DOHH2 (cell line): ENCODE measurements at regions not wholly inside any gene's neighbourhood (a gene's known extent, or its start where the extent isn't known, plus 50 kb on each side); places are given as distances from the start of the nearest gene placed in this dataset.
"Not testable (repeated sequence)": the region's sequence is repeated elsewhere in the genome, so short reads cannot be mapped to it uniquely, and the experiment has no call there.

Experiments
- H3F3A ChIP-seq: fragments of 200-600 bp; sonication (generic), shearing (Covaris generic); 2 replicates; pipeline ENCODE4 v1.6.0; 2016; ENCODE audit warnings: antibody characterized with exemption, mild to moderate bottlenecking; ENCODE audit not compliant: control insufficient read depth, insufficient read depth
- H3K27ac ChIP-seq: fragments of 200-600 bp; sonication (generic); 2 replicates; pipeline ENCODE4 v1.5.1; 2014; ENCODE audit warnings: low read depth, mild to moderate bottlenecking, low read length, moderate library complexity
- H3K27me3 ChIP-seq: fragments of 200-600 bp; sonication (generic); 2 replicates; pipeline ENCODE4 v1.6.1; 2014; ENCODE audit warnings: mild to moderate bottlenecking, low read length, mixed read lengths; ENCODE audit not compliant: control insufficient read depth
- H3K36me3 ChIP-seq: fragments of 200-600 bp; sonication (generic); 2 replicates; pipeline ENCODE4 v1.6.1; 2014; ENCODE audit warnings: mild to moderate bottlenecking, low read length, moderate library complexity, mixed read lengths; ENCODE audit not compliant: control insufficient read depth
- H3K4me1 ChIP-seq: fragments of 200-600 bp; sonication (generic); 2 replicates; pipeline ENCODE4 v1.6.1; 2014; ENCODE audit warnings: mild to moderate bottlenecking, low read length, mixed read lengths; ENCODE audit not compliant: control insufficient read depth
- H3K4me2 ChIP-seq: fragments of 200-600 bp; sonication (generic); 2 replicates; pipeline ENCODE4 v1.6.0; 2014; ENCODE audit warnings: mild to moderate bottlenecking, low read length, moderate library complexity
- H3K4me3 ChIP-seq: fragments of 200-600 bp; sonication (generic); 2 replicates; pipeline ENCODE4 v1.5.1; 2014; ENCODE audit warnings: mild to moderate bottlenecking, low read length, mixed read lengths
- H3K79me2 ChIP-seq: fragments of 200-600 bp; sonication (generic); 2 replicates; pipeline ENCODE4 v1.6.1; 2014; ENCODE audit warnings: mild to moderate bottlenecking, low read length, mixed read lengths; ENCODE audit not compliant: control insufficient read depth
- H3K9me2 ChIP-seq: fragments of 200-600 bp; sonication (generic); replicated peaks from 2 replicates; pipeline ENCODE4 v1.6.1; 2014; ENCODE audit warnings: mild to moderate bottlenecking, low read length, mixed read lengths; ENCODE audit not compliant: control insufficient read depth
- H3K9me3 ChIP-seq: fragments of 200-600 bp; sonication (generic); 2 replicates; pipeline ENCODE4 v1.6.1; 2014; ENCODE audit warnings: antibody characterized with exemption, low read length, mixed read lengths; ENCODE audit not compliant: control insufficient read depth, insufficient read depth
- H4K20me1 ChIP-seq: fragments of 200-600 bp; sonication (generic); 2 replicates; pipeline ENCODE4 v1.6.0; 2014; ENCODE audit warnings: low read depth, mild to moderate bottlenecking, antibody characterized with exemption, low read length, moderate library complexity; ENCODE audit not compliant: control insufficient read depth, insufficient read depth
- EZH2phosphoT487 ChIP-seq: fragments of 200-600 bp; sonication (generic); IDR thresholded peaks from 2 replicates; pipeline ENCODE4 v1.6.1; 2017; ENCODE audit warnings: borderline replicate concordance, mild to moderate bottlenecking, antibody characterized with exemption, low read length, moderate library complexity, mixed read lengths
- TF ChIP-seq, protein P1 (sequence below): fragments of 200-600 bp; sonication (generic); IDR thresholded peaks from one replicate; pipeline ENCODE4 v1.5.1; 2014; ENCODE audit warnings: antibody characterized with exemption, mild to moderate bottlenecking, low read depth, low read length; ENCODE audit not compliant: poor library complexity, severe bottlenecking

DNA sequence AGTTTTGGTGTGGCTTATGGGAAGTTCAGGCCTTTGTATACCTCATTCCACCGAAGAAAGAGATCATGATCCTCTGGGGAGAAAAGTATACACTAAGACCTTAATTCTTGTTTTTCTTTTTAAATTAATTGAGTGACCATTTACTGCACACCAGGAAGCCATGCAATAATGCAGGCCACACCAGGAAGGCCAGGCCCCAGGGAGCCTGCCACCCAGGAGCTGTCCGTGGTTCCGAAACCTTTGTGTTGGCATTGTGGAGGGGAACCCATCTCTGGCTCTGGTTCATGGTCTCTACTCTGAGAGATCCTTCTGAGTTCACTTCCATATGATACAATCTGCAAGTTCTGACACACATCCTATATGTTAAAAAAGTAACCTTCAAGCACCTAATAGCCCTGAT lies 291.8 kb downstream of the MIAT start:
- Histone ChIP-seq H3K4me3 (no peak overlapping the region), H3K9me3 (no peaks in the 10 kb centered on the region), H3F3A (no peaks in the 10 kb centered on the region), H3K4me2 (no peak overlapping the region), H3K9me2 (no peaks in the 10 kb centered on the region), H3K4me1 (no peaks in the 10 kb centered on the region), H3K27ac (no peak overlapping the region), H3K79me2 (no peaks in the 10 kb centered on the region), H3K27me3 (no peaks in the 10 kb centered on the region), H3K36me3 (no peaks in the 10 kb centered on the region), H4K20me1 (no peaks in the 10 kb centered on the region)
- TF ChIP-seq, protein P1, sequence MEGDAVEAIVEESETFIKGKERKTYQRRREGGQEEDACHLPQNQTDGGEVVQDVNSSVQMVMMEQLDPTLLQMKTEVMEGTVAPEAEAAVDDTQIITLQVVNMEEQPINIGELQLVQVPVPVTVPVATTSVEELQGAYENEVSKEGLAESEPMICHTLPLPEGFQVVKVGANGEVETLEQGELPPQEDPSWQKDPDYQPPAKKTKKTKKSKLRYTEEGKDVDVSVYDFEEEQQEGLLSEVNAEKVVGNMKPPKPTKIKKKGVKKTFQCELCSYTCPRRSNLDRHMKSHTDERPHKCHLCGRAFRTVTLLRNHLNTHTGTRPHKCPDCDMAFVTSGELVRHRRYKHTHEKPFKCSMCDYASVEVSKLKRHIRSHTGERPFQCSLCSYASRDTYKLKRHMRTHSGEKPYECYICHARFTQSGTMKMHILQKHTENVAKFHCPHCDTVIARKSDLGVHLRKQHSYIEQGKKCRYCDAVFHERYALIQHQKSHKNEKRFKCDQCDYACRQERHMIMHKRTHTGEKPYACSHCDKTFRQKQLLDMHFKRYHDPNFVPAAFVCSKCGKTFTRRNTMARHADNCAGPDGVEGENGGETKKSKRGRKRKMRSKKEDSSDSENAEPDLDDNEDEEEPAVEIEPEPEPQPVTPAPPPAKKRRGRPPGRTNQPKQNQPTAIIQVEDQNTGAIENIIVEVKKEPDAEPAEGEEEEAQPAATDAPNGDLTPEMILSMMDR, result no peak
- TF ChIP-seq EZH2phosphoT487, result no peak

DNA sequence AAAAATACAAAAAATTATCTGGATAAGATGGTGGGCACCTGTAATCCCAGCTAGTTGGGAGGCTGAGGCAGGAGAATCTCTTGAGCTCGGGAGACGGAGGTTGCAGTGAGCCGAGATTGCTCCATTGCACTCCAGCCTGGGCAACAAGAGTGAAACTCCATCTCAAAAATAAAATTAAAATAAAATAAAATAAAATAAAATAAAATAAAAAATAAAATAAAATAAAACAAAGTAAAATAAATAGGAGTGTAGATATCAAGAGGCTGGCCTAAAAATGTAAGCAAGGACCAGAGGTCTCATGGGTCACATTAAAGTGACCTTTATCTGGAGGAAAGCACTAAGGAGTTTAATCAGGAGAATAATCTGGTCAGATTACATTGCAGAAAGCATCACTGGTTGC lies 293.8 kb downstream of the MIAT start:
- H3K4me3 ChIP-seq, H3K27ac ChIP-seq, H3K4me1 ChIP-seq, H4K20me1 ChIP-seq, H3K9me3 ChIP-seq, H3F3A ChIP-seq, H3K4me2 ChIP-seq, H3K36me3 ChIP-seq, H3K27me3 ChIP-seq, H3K9me2 ChIP-seq, H3K79me2 ChIP-seq: not testable (repeated sequence)

DNA sequence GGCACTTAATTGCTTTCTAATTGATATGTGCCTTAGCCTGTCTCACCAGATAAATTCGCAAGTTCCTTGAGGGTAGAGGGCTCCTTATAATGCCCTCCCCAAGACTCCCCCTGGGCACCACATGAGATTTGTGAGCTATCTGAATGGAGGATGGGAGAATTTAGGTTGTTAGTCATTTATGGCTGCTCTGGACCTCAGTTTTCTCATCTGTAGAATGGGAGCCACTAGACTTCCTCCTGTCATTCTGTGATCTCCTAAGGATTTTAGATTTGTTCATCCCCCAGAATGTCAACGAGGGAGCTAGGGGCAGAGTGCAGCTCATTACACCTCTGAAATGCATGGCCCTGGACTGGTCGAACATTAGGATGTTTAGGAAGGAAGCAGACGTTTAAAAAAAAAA lies 294.6 kb downstream of the MIAT start:
- Histone ChIP-seq H3K4me1 (no peaks in the 10 kb centered on the region), H3F3A (no peaks in the 10 kb centered on the region), H3K4me3 (no peak overlapping the region), H3K4me2 (no peak overlapping the region), H3K36me3 (no peaks in the 10 kb centered on the region), H3K79me2 (no peaks in the 10 kb centered on the region), H3K9me3 (no peaks in the 10 kb centered on the region), H3K9me2 (no peaks in the 10 kb centered on the region), H3K27ac (no peak overlapping the region), H3K27me3 (no peaks in the 10 kb centered on the region), H4K20me1 (no peaks in the 10 kb centered on the region)
- TF ChIP-seq, protein P1, result no peak
- TF ChIP-seq EZH2phosphoT487, result no peak

DNA sequence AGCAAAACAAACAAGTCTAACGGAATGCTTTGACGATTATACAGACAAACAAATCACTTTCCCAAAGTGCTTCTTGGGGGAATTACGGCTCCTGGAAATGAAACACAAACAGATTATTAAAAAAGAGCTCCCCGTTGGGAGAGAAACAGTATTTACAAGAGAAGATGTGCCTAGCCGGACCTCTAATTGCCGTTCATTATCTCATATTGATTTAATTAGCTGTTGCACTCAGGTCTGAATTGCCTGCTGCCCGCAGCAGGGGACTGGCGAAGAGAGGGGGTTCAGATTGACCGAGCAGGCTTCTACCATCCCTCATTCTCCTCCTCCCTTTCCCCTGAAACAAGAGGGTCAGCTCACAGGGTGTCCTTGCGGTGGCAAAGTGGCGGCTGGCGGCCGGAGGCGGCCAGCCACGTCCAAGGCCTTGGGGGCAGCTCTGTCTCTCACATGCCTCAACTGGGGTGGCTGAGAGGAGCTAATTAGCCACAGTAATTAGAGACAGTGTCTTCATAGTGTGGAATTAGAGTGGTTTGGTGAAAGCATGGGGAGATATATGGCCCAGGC lies 295.1 kb downstream of the MIAT start:
- no peak overlapping the region for H3K4me2 ChIP-seq
- H3K79me2 ChIP-seq, result no peaks in the 10 kb centered on the region
- no peak overlapping the region for H3K4me3 ChIP-seq
- H3K9me2 ChIP-seq, result no peaks in the 10 kb centered on the region
- H3F3A ChIP-seq, result no peaks in the 10 kb centered on the region
- no peak for TF ChIP-seq EZH2phosphoT487
- TF ChIP-seq, protein P1, result no peak
- H3K27me3 ChIP-seq, result peaks cover 2% of the 10 kb centered on the region
- no peak overlapping the region for H3K27ac ChIP-seq
- no peaks in the 10 kb centered on the region for H4K20me1 ChIP-seq
- H3K4me1 ChIP-seq, result no peaks in the 10 kb centered on the region
- no peaks in the 10 kb centered on the region for H3K36me3 ChIP-seq
- no peaks in the 10 kb centered on the region for H3K9me3 ChIP-seq
